Keratinocyte (primary cell): ENCODE measurements at regions not wholly inside any gene's neighbourhood (a gene's known extent, or its start where the extent isn't known, plus 50 kb on each side); places are given as distances from the start of the nearest gene placed in this dataset.
A peak's percentile ranks its signal among the peaks of the same experiment; 100 is the strongest.

Experiments
- DNase-seq: peaks from one replicate; pipeline ENCODE4 v3.0.0-alpha.2; 2011; ENCODE audit warnings: low read depth, missing footprints, low spot score
- FAIRE-seq: peaks from 2 replicates; lab custom pipeline; 2011; peaks lifted over from hg19 to GRCh38; lab: Jason Lieb, UNC
- H2AFZ ChIP-seq: 2 replicates; pipeline ENCODE4 v1.6.0; 2012; ENCODE audit warnings: low read length, control low read depth, inconsistent platforms; ENCODE audit not compliant: control insufficient read depth
- H3K27ac ChIP-seq: 2 replicates; pipeline ENCODE4 v1.5.1; 2011; ENCODE audit warnings: low read length; ENCODE audit not compliant: control insufficient read depth, insufficient read depth
- H3K27me3 ChIP-seq: 3 replicates; pipeline ENCODE4 v1.6.0; 2011; ENCODE audit warnings: low read length; ENCODE audit not compliant: control insufficient read depth, insufficient read depth; ENCODE audit errors: extremely low read depth
- H3K36me3 ChIP-seq, 2 experiments: 2 replicates in 1 of 2; 3 replicates in 1 of 2; pipeline ENCODE4 v1.5.1; 2011; ENCODE audit warnings: low read length in 2 of 2, mild to moderate bottlenecking in 1 of 2; ENCODE audit not compliant: control insufficient read depth in 2 of 2, insufficient read depth in 2 of 2; ENCODE audit errors: extremely low read depth in 1 of 2
- H3K4me1 ChIP-seq: 3 replicates; pipeline ENCODE4 v1.5.1; 2011; ENCODE audit warnings: low read length; ENCODE audit not compliant: control insufficient read depth, insufficient read depth; ENCODE audit errors: extremely low read depth
- H3K4me2 ChIP-seq: 3 replicates; pipeline ENCODE4 v1.6.0; 2011; ENCODE audit warnings: low read depth, low read length; ENCODE audit not compliant: control insufficient read depth, insufficient read depth; ENCODE audit errors: extremely low read depth
- H3K4me3 ChIP-seq, 3 experiments: fragments of 200-600 bp in 1 of 3; sonication (generic) in 1 of 3; 2 replicates in 2 of 3; 3 replicates in 1 of 3; pipeline ENCODE4 v1.5.1; 2011 to 2016; ENCODE audit warnings: low read length in 3 of 3, mild to moderate bottlenecking in 3 of 3, control low read depth in 2 of 3, inconsistent platforms in 1 of 3, low read depth in 1 of 3, mixed read lengths in 1 of 3, mixed run types in 1 of 3, moderate library complexity in 1 of 3; ENCODE audit not compliant: control insufficient read depth in 2 of 3, insufficient read depth in 2 of 3; ENCODE audit errors: extremely low read depth in 1 of 3
- H3K79me2 ChIP-seq: 2 replicates; pipeline ENCODE4 v1.6.0; 2012; ENCODE audit warnings: low read length; ENCODE audit not compliant: control insufficient read depth, insufficient read depth
- H3K9ac ChIP-seq: 3 replicates; pipeline ENCODE4 v1.6.0; 2011; ENCODE audit warnings: low read length; ENCODE audit not compliant: control insufficient read depth, insufficient read depth; ENCODE audit errors: extremely low read depth
- H3K9me1 ChIP-seq: 3 replicates; pipeline ENCODE4 v1.6.0; 2011; ENCODE audit warnings: low read length; ENCODE audit not compliant: control insufficient read depth, insufficient read depth; ENCODE audit errors: extremely low read depth
- H3K9me3 ChIP-seq: 2 replicates; pipeline ENCODE4 v1.5.1; 2012; ENCODE audit warnings: low read depth, low read length; ENCODE audit not compliant: control insufficient read depth
- H4K20me1 ChIP-seq: 3 replicates; pipeline ENCODE4 v1.6.0; 2011; ENCODE audit warnings: low read length; ENCODE audit not compliant: control insufficient read depth, insufficient read depth; ENCODE audit errors: extremely low read depth
- EZH2 ChIP-seq: IDR thresholded peaks from one replicate; pipeline ENCODE4 v1.6.1; 2012; ENCODE audit warnings: inconsistent platforms, mild to moderate bottlenecking, low read length, moderate library complexity
- dilution Hi-C: fragments of 300-500 bp; cut with MboI; formaldehyde crosslinking; loops from one replicate; pipeline ENCODE4 v1.7.0; 2020; ENCODE audit warnings: low sequenced_read_pairs; ENCODE audit not compliant: extremely low pct_ligation_motif_present
- TF ChIP-seq, protein P1 (sequence below), 3 experiments: IDR thresholded peaks in 1 of 3; conservative IDR thresholded peaks in 1 of 3; optimal IDR thresholded peaks in 1 of 3; 2 replicates in 2 of 3; 3 replicates in 1 of 3; pipeline versions ENCODE3 to v1.5.1; 2011; ENCODE audit warnings: low read length in 3 of 3, mild to moderate bottlenecking in 3 of 3, moderate library complexity in 2 of 3, control low read depth in 1 of 3, inconsistent platforms in 1 of 3; ENCODE audit not compliant: insufficient read depth in 2 of 3; ENCODE audit errors: extremely low read depth in 1 of 3

DNA sequence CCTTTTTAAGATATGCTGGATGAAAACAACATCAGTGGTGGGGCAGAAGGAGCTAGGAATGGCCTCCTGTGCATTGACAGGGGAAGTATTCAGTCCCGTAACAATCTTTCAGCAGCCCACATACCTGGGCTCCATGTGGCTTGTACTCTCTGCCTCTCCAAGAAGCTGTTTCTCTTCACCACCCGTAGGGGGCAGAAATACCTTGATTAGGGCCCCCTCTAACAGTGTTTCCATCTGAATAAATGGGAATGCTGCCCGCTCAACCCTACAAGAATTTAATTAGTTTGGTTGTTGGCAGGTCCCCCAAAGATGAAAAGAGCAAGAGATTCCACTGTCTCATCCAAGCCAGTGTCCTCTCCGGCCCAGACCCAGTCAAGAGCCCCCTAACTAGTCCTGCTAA lies 155.2 kb downstream of the SMIM20 start:
- DNase-seq (no peak), FAIRE-seq (no peak)
- Histone ChIP-seq H2AFZ (no peak overlapping the region), H3K9me1 (no peaks in the 10 kb centered on the region), H3K79me2 (no peaks in the 10 kb centered on the region), H3K4me2 (no peak overlapping the region), H3K9ac (no peak overlapping the region), H3K4me1 (no peaks in the 10 kb centered on the region), H3K27ac (no peak overlapping the region), H3K9me3 (no peaks in the 10 kb centered on the region), H3K36me3 (no peaks in the 10 kb centered on the region), H4K20me1 (no peaks in the 10 kb centered on the region), H3K27me3 (peaks cover 14% of the 10 kb centered on the region), H3K4me3 (no peak overlapping the region)
- TF ChIP-seq, protein P1, sequence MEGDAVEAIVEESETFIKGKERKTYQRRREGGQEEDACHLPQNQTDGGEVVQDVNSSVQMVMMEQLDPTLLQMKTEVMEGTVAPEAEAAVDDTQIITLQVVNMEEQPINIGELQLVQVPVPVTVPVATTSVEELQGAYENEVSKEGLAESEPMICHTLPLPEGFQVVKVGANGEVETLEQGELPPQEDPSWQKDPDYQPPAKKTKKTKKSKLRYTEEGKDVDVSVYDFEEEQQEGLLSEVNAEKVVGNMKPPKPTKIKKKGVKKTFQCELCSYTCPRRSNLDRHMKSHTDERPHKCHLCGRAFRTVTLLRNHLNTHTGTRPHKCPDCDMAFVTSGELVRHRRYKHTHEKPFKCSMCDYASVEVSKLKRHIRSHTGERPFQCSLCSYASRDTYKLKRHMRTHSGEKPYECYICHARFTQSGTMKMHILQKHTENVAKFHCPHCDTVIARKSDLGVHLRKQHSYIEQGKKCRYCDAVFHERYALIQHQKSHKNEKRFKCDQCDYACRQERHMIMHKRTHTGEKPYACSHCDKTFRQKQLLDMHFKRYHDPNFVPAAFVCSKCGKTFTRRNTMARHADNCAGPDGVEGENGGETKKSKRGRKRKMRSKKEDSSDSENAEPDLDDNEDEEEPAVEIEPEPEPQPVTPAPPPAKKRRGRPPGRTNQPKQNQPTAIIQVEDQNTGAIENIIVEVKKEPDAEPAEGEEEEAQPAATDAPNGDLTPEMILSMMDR (optimal IDR thresholded peaks at IDR 0.05 in 1 of 3, IDR thresholded peaks at IDR 0.05 in 1 of 3, conservative IDR thresholded peaks at IDR 0.05 in 1 of 3; ENCODE audit: extremely low read depth in 1 of 3, insufficient read depth in 2 of 3, low read length in 3 of 3) = peak; percentile 62 to 65 (median 63)
- TF ChIP-seq EZH2 = no peak
- dilution Hi-C loops = no loop called here

DNA sequence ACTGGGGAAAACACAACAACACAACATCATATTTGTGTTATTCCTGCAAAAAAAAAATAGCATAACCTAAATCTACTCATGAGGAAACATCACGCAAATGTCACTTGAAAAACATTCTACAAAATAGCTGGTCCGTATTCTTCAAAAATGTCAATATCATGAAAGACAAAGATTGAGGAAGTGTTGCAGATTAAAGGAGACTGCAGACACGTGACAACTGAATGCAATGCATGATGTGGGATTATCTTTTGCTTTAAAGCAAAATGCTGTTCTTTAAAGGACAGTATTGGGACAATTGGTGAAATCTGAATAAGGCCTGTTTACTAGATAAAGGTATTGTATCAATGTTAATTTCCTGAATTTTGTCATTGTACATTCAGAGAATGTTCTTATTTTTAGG lies 157.7 kb downstream of the SMIM20 start:
- FAIRE-seq (no peak), DNase-seq (no peak)
- Histone ChIP-seq H3K4me1 (peaks cover 14% of the 10 kb centered on the region), H3K27me3 (peaks cover 5% of the 10 kb centered on the region), H3K4me2 (no peak overlapping the region), H3K36me3 (no peaks in the 10 kb centered on the region), H2AFZ (no peak overlapping the region), H4K20me1 (no peaks in the 10 kb centered on the region), H3K9me3 (no peaks in the 10 kb centered on the region), H3K9ac (no peak overlapping the region), H3K79me2 (no peaks in the 10 kb centered on the region), H3K27ac (no peak overlapping the region), H3K9me1 (no peaks in the 10 kb centered on the region), H3K4me3 (no peak overlapping the region)
- TF ChIP-seq EZH2 = no peak
- TF ChIP-seq, protein P1 (optimal IDR thresholded peaks at IDR 0.05 in 1 of 3, IDR thresholded peaks at IDR 0.05 in 1 of 3, conservative IDR thresholded peaks at IDR 0.05 in 1 of 3; ENCODE audit: extremely low read depth in 1 of 3, insufficient read depth in 2 of 3, low read length in 3 of 3) = no peak
- dilution Hi-C loops = no loop called here
